GM13976 (cell line): ENCODE measurements at regions not wholly inside any gene's neighbourhood (a gene's known extent, or its start where the extent isn't known, plus 50 kb on each side); places are given as distances from the start of the nearest gene placed in this dataset.

Experiments
- DNase-seq: peaks from one replicate; pipeline ENCODE4 v3.0.0; 2012; ENCODE audit warnings: low spot score
- CTCF ChIP-seq: IDR thresholded peaks from 2 replicates; pipeline ENCODE4 v1.5.1; 2012; ENCODE audit warnings: borderline replicate concordance, mild to moderate bottlenecking; ENCODE audit not compliant: insufficient read depth; ENCODE audit errors: extremely low read depth, missing control alignments, control extremely low read depth
- in situ Hi-C: fragments of 300-500 bp; cut with MboI; formaldehyde crosslinking; loops from one replicate; pipeline ENCODE4 v1.12.0; 2022; ENCODE audit warnings: low sequenced_read_pairs, mixed read lengths, inconsistent platforms; ENCODE audit not compliant: unreplicated experiment

GRCh38 chr3:7999384-7999783 lies 502.2 kb upstream of the LMCD1 start:
- in situ Hi-C loops, result no loop called here
- no peak for DNase-seq
- no peak for TF ChIP-seq CTCF

- in situ Hi-C loops, result no loop called here
- no peak for TF ChIP-seq CTCF
- DNase-seq, result no peak
These were observed 500.3 kb upstream of the LMCD1 start for GRCh38 chr3:8001307-8001706.

GRCh38 chr3:8001712-8002111 lies 499.9 kb upstream of the LMCD1 start:
- in situ Hi-C loops, result no loop called here
- no peak for TF ChIP-seq CTCF

GRCh38 chr3:8011902-8012301 lies 489.7 kb upstream of the LMCD1 start:
- no peak for DNase-seq
- TF ChIP-seq CTCF, result no peak
- in situ Hi-C loops, result no loop called here

More at GRCh38 chr3:8001712-8002111, 499.9 kb upstream of the LMCD1 start:
- no peak for DNase-seq

GRCh38 chr3:8020047-8020841 lies 481.4 kb upstream of the LMCD1 start:
- DNase-seq, result no peak
- no peak for TF ChIP-seq CTCF
- in situ Hi-C loops, result no loop called here

GRCh38 chr3:8027954-8028353 lies 473.7 kb upstream of the LMCD1 start:
- in situ Hi-C loops, result no loop called here
- no peak for DNase-seq
- no peak for TF ChIP-seq CTCF
